Fibroblast of lung (primary cell): ENCODE measurements at regions not wholly inside any gene's neighbourhood (a gene's known extent, or its start where the extent isn't known, plus 50 kb on each side); places are given as distances from the start of the nearest gene placed in this dataset.

ENCODE experiments used
- DNase-seq, 2 donors: peaks; one replicate each; pipeline versions ENCODE4 v3.0.0 to v3.0.0-alpha.2; 2010; ENCODE audit warnings: low read depth in 2 of 2
- H2AFZ ChIP-seq: 2 replicates; pipeline ENCODE4 v1.5.1; 2012; ENCODE audit warnings: low read length, control low read depth, inconsistent platforms
- H3K27ac ChIP-seq: 2 replicates; pipeline ENCODE4 v1.5.1; 2011; ENCODE audit warnings: low read length, control low read depth; ENCODE audit not compliant: insufficient read depth
- H3K27me3 ChIP-seq: 2 replicates; pipeline ENCODE4 v1.5.1; 2011; ENCODE audit warnings: mild to moderate bottlenecking, low read length; ENCODE audit not compliant: control insufficient read depth, insufficient read depth
- H3K36me3 ChIP-seq: 2 replicates; pipeline ENCODE4 v1.5.1; 2011; ENCODE audit warnings: low read length; ENCODE audit not compliant: control insufficient read depth, insufficient read depth
- H3K4me1 ChIP-seq: 2 replicates; pipeline ENCODE4 v1.5.1; 2011; ENCODE audit warnings: low read length; ENCODE audit not compliant: control insufficient read depth, insufficient read depth; ENCODE audit errors: extremely low read depth
- H3K4me2 ChIP-seq: 2 replicates; pipeline ENCODE4 v1.5.1; 2011; ENCODE audit warnings: low read length, control low read depth; ENCODE audit not compliant: insufficient read depth; ENCODE audit errors: extremely low read depth
- H3K4me3 ChIP-seq, 4 experiments: fragments of 200-600 bp in 1 of 4; sonication (generic) in 1 of 4; replicated peaks in 1 of 4; 2 replicates each; pipeline ENCODE4 v1.5.1; 2011 to 2016; ENCODE audit warnings: low read length in 4 of 4, low read depth in 3 of 4, mild to moderate bottlenecking in 3 of 4, control low read depth in 2 of 4, inconsistent platforms in 1 of 4, mixed read lengths in 1 of 4; ENCODE audit not compliant: insufficient read depth in 1 of 4; ENCODE audit errors: control extremely low read depth in 1 of 4
- H3K79me2 ChIP-seq: 2 replicates; pipeline ENCODE4 v1.5.1; 2012; ENCODE audit warnings: mild to moderate bottlenecking, low read length, inconsistent platforms; ENCODE audit not compliant: control insufficient read depth, insufficient read depth
- H3K9ac ChIP-seq: 2 replicates; pipeline ENCODE4 v1.5.1; 2011; ENCODE audit warnings: mild to moderate bottlenecking, low read length, control low read depth; ENCODE audit not compliant: insufficient read depth
- H3K9me3 ChIP-seq: 2 replicates; pipeline ENCODE4 v1.5.1; 2012; ENCODE audit warnings: low read depth, low read length; ENCODE audit not compliant: control insufficient read depth, insufficient read depth
- H4K20me1 ChIP-seq: 2 replicates; pipeline ENCODE4 v1.5.1; 2011; ENCODE audit warnings: low read length; ENCODE audit not compliant: control insufficient read depth, insufficient read depth; ENCODE audit errors: extremely low read depth
- CTCF ChIP-seq, 2 donors: IDR thresholded peaks in 1 of 2; conservative IDR thresholded peaks in 1 of 2; 1 replicate in 1 of 2; 2 replicates in 1 of 2; pipeline ENCODE4 v1.5.1; 2011 to 2012; ENCODE audit warnings: low read length in 2 of 2, control low read depth in 1 of 2, inconsistent platforms in 1 of 2, low read depth in 1 of 2, mild to moderate bottlenecking in 1 of 2
- EZH2 ChIP-seq: IDR thresholded peaks from 2 replicates; pipeline ENCODE4 v1.5.1; 2012; ENCODE audit warnings: low read length, control low read depth, mild to moderate bottlenecking; ENCODE audit errors: missing control alignments

GRCh38 chr4:154677300-154677699 lies 64.8 kb upstream of the FGG start:
- DNase-seq: no peak

GRCh38 chr4:154677923-154678322 lies 65.5 kb upstream of the FGG start:
- Histone ChIP-seq H3K27me3 (no peaks in the 10 kb centered on the region), H3K9ac (no peak overlapping the region), H3K9me3 (no peaks in the 10 kb centered on the region), H2AFZ (no peak overlapping the region), H4K20me1 (no peaks in the 10 kb centered on the region), H3K79me2 (no peaks in the 10 kb centered on the region), H3K27ac (no peak overlapping the region), H3K36me3 (no peaks in the 10 kb centered on the region), H3K4me2 (no peak overlapping the region), H3K4me3 (no peak overlapping the region), H3K4me1 (no peaks in the 10 kb centered on the region)
- TF ChIP-seq CTCF (conservative IDR thresholded peaks at IDR 0.05 in 1 of 2, IDR thresholded peaks at IDR 0.05 in 1 of 2; ENCODE audit: low read depth in 1 of 2, low read length in 2 of 2): no peak
- TF ChIP-seq EZH2: no peak
- DNase-seq: no peak

More at GRCh38 chr4:154677300-154677699, 64.8 kb upstream of the FGG start:
- H3K4me1 ChIP-seq: no peaks in the 10 kb centered on the region
- no peak overlapping the region for H3K9ac ChIP-seq
- H3K4me3 ChIP-seq: no peak overlapping the region
- no peaks in the 10 kb centered on the region for H4K20me1 ChIP-seq
- no peak overlapping the region for H3K27ac ChIP-seq
- no peaks in the 10 kb centered on the region for H3K9me3 ChIP-seq
- TF ChIP-seq CTCF (conservative IDR thresholded peaks at IDR 0.05 in 1 of 2, IDR thresholded peaks at IDR 0.05 in 1 of 2; ENCODE audit: low read depth in 1 of 2, low read length in 2 of 2) (no peak), EZH2 (no peak)
- no peaks in the 10 kb centered on the region for H3K27me3 ChIP-seq
- H3K36me3 ChIP-seq: no peaks in the 10 kb centered on the region
- no peaks in the 10 kb centered on the region for H3K79me2 ChIP-seq
- H3K4me2 ChIP-seq: no peak overlapping the region
- H2AFZ ChIP-seq: no peak overlapping the region

GRCh38 chr4:154683956-154684681 lies 59.7 kb upstream of the LRAT start:
- Histone ChIP-seq H3K9ac (no peak overlapping the region), H3K27ac (no peak overlapping the region), H2AFZ (no peak overlapping the region), H3K36me3 (no peaks in the 10 kb centered on the region), H4K20me1 (no peaks in the 10 kb centered on the region), H3K27me3 (no peaks in the 10 kb centered on the region), H3K4me3 (no peak overlapping the region), H3K9me3 (no peaks in the 10 kb centered on the region), H3K4me2 (no peak overlapping the region), H3K4me1 (no peaks in the 10 kb centered on the region), H3K79me2 (no peaks in the 10 kb centered on the region)
- DNase-seq: no peak
- TF ChIP-seq EZH2: no peak
- no peak for TF ChIP-seq CTCF (conservative IDR thresholded peaks at IDR 0.05 in 1 of 2, IDR thresholded peaks at IDR 0.05 in 1 of 2; ENCODE audit: low read depth in 1 of 2, low read length in 2 of 2)
